ENCODE measurements at regions not wholly inside any gene's neighbourhood (a gene's known extent, or its start where the extent isn't known, plus 50 kb on each side); places are given as distances from the start of the nearest gene placed in this dataset.
"Not testable (repeated sequence)": the region's sequence is repeated elsewhere in the genome, so short reads cannot be mapped to it uniquely, and the experiment has no call there.

DNA sequence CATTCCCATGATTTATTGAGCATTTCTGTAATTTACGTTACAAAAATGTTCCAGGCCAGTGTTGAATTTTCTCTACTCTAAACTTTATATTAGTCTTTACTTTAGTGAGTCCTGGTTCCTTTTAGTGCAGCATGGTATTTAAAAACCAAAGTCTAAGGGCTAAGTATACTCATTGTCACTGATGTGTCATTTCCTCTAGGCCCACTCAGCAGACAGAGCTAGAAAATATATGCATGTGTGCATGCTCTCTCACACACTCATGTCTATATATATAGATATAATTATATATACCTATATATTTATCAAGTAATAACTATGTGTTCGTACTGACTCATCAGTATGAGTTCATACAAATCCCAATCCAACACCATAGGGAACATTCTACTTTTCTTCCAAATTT, 132.5 kb upstream of the SLC8A1 start:
- DNase-seq, result no peak

DNA sequence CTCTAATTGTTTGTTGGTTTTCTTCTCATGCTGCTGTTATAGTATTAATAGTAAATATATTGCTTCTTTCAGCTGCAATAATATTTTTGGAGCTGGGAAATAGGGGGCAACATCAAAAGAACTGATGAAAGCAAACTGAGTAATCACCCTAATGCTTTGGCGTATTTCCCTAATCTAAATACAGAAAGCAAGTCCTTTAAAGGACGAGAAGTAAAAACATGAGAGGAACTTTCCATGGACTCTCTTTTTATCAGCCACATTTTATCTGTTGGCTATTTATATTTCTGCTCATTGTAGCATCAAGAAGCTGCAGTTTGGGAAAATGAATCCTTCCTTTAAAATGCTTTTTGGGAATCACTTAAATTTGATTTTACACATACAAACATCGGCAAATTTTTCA, 139.9 kb upstream of the SLC8A1 start:
- no peak for DNase-seq

DNA sequence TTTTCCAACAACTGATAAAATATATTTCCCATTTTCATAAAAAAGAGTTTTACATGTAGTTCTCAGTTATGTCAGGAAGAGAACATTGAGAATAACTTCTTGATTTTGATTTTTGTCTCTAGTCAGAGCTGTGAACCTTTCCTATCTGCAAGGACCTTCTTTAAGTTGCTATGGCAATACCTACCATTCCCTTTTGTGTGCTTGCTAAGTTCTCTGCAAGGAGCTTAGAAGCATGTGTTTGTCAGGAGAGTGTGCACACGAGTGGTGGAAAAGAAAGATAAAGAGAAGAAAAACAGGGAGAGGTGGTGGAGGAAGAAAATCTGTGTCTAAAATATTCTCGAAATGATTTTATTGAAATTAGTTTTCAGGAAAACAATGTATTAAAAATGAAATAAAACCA, 140.3 kb upstream of the SLC8A1 start:
- DNase-seq, result no peak

DNA sequence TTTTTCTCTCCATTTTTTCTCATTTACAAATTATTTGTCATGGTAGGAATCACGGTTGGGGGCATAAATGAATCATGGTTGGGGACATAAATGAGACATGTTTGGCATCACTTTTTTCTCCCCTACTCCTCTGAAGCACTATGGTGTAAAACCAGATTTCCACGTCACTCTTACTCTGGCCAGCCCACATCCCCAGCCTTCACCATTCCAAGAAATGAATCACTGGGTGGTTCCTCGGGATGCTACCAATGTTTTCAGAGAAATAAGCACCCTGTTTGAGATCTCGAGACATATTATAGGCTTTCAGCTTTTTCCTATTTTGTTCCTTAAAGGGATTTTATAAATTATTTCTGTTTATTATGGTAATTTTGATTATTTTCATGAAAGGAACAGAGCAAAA, 155.0 kb upstream of the SLC8A1 start:
- no peak for DNase-seq

DNA sequence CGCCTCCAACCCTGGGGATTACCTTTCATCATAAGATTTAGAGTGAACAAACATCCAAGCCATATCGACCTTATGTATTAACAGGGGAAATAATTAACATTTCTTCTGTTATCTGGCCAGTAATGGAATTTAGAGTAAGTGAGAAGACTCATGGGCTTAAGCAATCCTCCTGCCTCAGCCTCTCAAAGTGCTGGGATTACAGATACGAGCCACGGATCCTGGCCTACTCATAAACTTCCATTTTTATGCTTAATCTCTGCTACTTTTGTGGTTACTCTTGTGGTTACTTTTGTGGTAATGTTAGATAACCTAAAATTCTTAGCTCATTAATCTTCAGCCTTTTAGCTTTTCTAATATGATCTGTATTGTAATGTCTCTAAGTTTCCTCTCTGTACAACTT, 159.3 kb upstream of the SLC8A1 start:
- DNase-seq, result no peak

DNA sequence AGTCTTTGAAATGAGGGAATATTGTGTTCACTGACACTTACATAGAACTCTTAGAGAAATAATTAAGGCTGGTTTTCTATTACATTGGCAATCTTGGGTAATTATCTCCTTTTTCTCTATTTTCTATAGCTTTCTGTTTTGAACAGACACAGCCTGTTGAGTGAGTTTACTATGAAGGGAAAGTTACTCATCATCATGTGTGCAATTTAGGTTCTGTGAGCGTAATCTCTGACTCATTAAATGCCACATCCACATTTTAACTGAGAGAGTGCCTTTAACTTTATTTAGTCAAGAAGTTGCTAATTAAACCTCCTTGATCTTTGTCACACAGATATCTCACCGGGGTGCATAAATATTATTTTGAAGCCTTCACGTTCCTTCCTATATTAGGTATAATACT, 174.0 kb upstream of the SLC8A1 start:
- DNase-seq, result no peak

DNA sequence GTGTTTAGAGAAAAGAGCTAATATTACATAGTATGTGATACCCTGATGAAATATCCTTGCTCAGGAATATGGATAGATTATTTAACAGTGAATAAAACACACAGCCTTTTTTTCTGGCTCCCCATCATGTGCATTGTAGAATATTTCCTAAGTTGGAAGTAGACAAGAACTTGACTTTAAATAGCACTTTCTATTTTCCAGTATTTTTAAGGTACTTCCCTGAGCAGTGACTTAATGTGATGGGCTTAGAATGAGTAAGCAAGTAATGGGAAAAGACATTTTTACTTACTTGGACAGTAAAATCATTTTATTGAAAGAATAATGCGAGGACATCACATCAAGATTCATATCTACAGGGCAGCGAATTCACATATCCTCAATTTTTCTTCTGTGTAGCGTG, 176.7 kb upstream of the SLC8A1 start:
- no peak for DNase-seq

DNA sequence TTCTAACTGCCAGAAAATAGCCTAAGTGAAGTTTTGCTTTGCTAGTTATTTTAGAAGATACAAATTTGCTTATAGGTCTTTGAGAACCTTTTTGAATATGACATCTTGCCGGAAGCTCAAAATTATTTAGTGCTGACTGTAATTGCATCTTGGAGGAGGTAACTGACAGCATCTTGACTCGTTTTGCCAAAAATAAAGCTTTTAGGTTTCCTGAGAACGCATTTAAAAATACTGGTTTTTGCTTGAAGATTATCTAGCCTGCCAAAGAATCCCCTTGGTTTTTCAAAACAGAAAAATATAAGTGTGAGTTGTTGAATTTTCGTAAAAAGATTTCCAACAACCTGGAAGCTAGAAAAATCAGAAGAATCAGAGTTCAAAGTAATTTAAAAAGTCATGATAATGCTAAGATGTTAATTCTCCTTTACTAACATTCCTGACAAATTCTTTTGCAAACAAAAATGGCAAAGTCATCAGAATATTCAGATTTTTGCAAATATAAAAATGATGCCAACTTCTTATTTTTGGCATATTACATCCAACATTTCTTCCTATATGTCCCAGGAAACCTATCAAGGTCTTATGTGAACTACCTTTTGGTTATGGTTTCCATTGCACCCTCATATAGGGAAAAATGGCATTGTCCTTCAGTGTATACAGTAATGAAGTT, 178.0 kb upstream of the SLC8A1 start:
- no peak for DNase-seq

DNA sequence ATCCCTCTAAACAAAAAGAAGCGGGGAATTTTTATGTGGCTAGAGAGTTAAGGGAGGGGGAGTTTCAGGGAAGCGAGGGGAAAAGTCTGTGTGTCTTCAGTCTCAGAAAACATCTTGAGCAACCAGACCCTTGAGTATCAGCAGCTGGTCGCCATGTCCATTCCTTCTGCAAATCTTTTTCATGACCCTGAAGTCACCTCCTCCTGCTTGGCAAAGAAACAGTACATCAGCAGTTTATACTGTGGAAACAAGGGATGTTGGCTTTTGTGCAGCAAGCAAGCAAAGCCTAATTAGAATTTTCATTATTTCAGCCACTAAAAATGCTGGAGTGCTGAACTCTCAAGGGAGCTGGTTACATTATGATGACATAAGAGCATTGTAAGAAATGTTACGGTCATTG, 187.4 kb upstream of the SLC8A1 start:
- DNase-seq, result peak; percentile 25

DNA sequence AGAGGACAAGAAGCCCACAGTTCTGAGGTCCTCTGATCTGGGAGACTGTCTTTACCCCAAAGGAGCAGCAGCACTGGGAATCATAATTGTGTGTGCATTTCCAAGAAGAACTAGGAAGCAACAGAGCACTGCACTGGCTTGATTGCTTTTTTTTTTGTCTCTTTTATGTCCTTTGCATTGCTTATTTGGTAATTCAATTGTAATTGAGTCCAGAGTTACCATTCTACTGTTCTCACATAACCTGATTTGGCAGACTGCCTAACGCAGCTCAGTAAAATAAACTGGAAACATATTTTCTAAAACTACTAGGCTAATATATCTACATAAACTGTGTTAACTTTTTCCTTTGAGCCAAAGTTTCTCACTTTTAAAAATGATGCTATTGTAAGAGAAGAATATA, 190.3 kb upstream of the SLC8A1 start:
- DNase-seq, result no peak

DNA sequence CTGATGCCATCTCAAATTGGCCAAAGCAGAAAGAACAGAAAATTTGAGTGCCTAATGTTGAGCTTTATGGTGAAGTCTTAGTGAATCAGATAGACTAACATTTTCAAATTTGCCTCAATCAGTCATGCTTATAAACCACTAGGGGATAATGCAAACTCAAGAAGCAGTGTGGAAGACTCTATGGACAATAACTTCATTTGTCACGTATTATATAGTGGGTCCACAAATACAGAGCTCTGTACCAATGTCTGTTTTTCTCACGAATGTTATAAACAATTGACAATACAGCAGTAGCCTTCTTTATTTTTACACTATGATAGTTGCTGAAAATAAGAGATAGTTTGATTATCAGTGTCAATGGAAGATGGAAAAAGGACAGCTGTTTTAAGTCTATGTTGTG, 190.8 kb upstream of the SLC8A1 start:
- no peak for DNase-seq

DNA sequence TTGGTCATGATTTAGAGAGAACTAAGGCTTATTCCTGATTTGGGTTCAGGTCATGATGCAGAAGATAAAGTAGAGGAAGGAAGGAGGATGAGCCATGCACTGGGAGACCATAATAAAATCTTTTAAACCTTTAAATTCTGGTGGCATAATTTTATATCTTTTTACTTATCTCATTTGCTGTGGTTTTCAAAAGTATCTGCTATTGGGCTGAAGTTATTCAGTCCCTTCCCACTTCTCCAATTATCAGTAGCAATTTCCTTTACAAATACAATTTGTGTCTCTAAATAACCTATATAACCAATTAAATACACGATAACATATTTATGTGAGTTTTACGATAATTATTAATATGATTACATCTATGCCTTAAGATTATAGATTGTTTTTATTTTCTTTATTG, 194.8 kb upstream of the SLC8A1 start:
- DNase-seq, result no peak

DNA sequence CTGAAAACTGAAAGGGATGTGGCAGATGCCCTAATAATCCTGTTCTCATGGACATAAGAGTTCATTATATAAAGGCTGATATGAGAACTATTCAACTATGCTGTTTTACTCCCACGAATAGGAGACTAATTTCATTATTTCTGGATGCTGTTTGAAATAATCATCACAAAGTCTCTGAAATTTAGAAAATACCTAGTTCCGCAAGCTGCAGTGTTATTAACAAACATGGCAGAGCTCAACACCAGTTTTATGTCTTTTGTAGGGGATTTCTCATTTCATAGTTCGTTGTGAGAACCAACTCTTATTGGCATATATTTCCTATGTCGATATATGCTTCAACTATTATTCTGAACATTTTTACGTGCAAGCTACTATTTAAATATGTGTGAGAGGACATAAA, 200.3 kb upstream of the SLC8A1 start:
- DNase-seq, result no peak

DNA sequence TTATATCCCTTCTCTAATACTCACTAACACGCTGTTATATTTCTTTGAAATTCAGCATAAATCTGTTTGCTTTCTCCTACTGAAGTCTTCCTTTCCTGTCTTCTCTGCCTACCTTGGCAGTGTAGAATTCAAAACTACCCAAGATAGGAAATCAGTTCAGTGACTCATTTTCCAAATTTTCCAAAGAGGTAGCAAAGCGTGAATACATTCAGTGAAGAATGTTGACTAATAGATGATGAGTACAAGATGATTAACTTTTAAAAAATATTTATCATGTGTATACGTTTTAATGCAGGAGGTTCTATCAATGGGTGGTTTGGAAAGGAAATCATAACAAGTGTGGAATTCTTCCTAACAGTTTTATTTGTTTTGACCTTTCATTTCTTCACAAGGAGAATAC, 201.9 kb upstream of the SLC8A1 start:
- no peak for DNase-seq

DNA sequence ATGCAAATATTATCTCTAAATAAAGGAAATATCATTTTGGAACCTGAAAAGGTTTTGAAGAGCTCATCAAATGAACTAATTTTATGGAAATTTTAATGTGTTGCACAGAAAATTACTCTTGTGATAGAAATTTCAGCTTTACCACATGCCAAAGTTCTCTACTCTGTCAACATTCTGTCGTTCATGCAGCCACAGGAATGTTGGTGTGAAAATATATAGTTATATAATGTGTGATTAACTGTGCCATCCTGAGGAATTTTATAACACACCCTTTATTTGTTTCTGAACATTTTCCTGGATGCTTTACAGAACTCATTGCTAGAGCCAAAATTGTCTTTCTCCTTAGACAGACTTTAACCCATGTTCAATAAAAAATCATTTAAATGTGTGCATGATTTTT, 202.5 kb upstream of the SLC8A1 start:
- no peak for DNase-seq

DNA sequence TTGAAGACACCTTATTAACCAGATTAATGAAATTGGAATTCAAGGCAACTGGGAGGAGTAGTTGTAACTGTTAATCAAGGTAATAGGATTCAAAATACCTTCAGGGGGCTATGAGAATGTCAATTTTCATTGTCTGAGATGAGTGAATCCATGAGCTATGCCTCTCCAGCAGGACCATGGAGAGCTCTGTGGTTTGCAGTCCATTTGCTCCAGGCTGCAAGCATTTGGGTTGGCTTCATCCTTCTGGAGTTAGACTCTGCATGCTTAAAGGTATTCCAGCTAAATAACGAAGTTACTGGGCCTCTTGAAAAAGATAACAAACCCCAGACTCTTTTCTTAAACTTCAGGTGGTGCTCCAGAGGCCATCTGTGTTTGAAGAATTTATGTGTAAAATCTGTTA, 207.1 kb upstream of the SLC8A1 start:
- DNase-seq, result peak; percentile 32

DNA sequence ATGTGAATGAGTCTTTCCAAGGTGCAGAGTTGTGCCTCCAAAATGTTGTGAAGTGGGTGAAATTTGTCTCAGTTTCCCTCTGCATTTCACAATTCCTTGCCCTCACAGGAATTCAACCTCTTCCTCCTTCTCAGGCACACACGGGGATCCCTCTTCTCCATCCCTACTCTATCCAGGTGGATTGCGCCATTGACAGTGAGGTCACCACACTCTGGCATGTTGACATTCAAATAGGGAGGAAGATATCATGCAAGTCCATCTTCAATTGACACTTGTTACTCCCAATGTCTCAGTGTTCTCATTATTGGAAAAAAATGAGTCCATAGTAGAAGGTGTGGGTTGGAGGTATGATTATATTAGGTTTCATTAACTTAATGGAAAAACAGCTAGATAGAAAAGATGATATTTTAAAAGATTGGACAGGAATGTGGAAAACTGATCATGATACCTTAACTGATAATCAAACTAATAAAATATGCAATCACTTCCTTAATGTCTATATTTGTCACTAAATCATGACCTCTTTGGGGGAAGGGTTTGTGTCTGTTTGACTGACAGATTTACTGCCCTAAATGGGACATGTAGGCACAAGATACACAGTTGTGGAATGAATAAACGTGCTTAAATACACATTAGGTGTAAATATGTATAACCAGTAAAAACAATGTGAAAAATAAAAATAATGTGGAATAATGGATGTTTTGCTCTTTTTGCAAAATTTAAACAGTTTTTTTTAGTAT, 213.8 kb upstream of the SLC8A1 start:
- no peak for DNase-seq

DNA sequence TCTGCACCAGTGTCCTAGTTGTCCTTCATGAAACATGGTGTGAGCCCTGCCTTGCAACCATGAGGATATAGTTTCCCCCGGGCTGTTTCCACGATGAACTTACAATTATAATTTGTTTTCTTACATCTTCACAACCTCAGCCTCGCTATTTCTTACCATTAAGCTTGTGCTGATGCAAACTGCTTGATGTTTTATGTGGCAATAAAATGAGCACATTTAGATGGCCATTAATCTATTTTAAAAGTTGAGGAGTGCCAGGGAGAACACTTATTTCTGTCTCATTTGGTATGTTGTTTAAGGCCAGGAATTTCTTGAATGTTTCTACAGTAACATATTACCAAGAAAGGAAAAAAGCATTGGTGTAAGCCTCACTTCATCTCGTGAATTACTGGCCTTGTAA, 214.5 kb upstream of the SLC8A1 start:
- DNase-seq, result no peak

DNA sequence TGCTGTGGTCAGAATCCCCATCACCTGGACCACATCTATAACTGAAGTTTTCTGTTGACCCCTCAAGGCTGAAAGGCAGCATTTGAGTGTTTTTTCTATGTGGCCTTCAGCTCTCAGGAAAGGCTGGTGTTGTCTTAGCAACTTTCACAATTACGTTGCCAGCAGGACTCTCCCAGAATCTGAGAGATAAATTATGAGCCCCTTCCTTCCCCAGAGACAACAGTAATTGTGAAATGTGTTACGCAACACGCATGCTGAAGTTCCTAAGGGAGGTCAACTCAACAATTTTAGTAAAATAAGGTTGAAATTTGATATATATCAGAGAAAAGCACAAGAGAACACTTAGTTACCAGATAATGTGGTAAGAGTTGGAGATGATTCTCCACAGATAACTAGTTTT, 216.5 kb upstream of the SLC8A1 start:
- DNase-seq, result no peak

DNA sequence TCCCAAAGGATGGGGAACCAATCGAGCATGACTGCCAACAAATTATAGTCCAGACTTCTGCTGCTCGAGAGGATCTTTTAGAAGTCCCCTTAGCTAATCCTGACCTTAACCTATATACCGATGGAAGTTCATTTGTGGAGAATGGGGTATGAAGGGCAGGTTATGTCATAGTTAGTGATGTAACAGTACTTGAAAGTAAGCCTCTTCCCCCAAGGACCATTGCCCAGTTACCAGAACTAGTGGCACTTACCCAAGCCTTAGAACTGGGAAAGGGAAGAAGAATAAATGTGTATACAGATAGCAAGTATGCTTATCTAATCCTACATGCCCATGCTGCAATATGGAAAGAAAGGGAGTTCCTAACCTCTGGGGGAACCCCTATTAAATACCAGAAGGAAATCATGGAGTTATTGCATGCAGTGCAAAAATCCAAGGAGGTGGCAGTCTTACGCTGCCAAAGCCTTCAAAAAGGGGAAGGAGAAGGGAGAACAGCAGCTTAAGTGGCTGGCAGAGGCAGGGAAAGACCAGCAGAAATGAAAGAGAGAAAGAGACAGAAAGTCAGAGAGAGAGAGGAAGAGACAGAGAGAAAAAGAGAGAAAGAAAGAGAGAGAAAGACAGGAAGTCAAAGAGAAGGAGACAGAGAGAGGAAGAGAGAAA, 224.4 kb upstream of the SLC8A1 start:
- DNase-seq, result not testable (repeated sequence)

DNA sequence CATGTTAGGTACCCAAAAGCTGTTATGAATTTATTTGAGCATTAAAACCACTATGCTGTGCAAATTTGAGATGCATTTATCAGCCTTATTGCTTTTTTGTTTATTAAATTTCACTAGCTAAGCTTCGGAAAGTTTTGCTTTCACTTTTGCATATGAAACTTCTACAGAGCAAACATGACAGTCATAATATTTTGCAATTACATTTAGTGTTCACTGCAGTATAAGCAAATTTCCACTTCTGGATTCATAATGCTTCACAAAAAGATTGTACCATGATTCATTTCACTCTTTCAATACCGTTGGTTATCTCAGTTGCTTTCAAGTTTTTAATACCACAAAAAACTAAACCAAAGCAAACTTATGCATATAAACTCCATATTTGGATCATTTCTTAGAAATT, 228.7 kb upstream of the SLC8A1 start:
- DNase-seq, result no peak

DNA sequence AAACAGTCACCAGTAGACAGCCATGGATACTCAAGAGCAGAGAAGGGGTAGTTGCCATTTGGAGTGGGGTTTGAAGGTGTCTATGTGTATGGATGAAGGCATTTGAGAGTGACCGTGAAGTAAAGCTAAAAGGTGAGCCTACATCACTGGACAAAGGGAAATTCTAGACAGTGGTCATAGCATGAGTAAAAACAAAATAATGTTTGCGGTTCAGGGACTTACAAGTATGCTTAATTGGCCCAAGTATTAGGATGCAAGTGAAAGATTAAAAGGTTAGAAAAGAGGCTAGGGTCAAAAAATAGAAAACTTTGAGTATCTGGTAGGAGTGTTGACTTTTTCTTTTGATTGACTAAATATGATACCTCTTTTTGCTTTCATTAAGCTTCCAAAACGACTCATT, 238.1 kb upstream of the SLC8A1 start:
- DNase-seq, result no peak

DNA sequence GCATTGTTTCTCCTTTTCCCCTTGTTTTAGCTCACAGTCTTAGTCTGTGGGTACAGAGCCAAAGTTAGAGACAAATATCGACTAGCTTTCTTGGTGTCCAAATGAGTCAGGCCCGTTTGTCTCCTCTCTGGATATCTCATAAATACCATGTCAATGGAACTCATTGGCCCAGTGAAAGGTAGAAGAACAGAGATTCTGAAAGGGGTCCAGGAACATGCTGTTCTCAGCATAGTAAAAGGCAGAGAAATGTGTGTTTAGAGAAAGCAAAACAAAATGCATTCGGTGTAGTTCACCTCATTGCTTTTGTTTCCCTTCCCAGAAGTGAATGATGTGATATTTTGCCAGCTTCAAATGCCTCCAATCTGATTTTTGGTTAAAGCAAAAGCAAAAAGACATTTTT, 238.6 kb upstream of the SLC8A1 start:
- DNase-seq, result no peak

DNA sequence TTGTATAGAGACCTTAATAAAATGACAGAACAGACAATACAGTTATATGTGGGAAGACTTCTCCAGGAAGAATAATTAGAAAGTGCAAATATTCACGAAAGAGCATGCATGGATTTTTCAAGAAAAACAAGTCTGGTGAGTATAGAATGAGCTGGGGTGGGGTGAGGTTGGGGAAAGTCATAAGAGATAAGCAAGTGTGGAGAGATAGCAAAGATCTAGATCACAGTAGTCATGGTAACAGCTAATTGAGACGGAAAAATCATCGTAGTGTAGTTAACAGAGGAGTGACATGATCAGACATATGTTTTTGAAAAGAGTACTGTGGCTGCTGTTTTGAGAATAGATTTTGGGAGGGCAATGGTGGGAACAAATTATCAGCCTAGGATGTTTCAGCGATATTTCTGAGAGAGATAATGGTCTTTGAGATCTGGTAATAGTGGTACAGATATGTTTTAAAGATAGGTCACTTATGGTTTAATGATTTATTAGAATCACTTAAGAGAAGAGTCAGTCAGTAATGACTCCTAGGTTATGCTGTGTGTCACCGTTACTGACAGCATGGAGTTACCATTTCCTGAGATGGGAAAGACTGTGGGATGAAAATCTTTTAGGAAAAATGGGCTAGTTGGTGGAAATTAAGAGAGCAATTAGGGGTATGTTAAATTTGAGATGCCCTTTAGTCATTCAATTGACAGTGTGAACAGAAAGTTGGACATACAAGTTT, 248.5 kb upstream of the SLC8A1 start:
- DNase-seq, result no peak

Measured in left hindlimb (tissue), 1 donor.